DMS53 treated with DMSO at 0.1 percent for 48 hours (cell line): ENCODE measurements at regions not wholly inside any gene's neighbourhood (a gene's known extent, or its start where the extent isn't known, plus 50 kb on each side); places are given as distances from the start of the nearest gene placed in this dataset.

Source experiments
- DNase-seq: peaks from one replicate; lab custom pipeline; 2025; ENCODE audit not compliant: unreplicated experiment; lab: John Stamatoyannopoulos, UW

DNA sequence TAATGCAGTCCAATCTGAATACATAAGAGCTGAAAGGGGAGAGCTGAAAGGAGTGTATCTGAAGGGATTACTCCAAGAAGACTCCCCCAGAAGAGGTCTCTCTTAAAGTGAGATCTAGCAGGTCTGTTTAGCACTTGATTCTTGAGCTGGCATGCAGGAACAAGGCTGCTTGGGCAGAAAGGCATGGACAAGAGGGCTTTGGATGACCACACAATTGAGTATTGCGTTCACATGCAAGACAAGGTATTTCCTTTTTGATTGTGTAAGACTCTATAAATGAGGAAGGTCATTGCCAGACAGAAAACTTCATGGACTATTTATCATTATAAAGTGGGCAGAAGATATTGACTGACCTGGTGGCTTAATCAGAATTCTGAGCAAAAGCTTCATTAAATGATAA lies 145.5 kb upstream of the AFF2 start:
- no peak for DNase-seq

- DNase-seq, result no peak
These were observed 138.8 kb upstream of the AFF2 start for GRCh38 chrX:148361641-148362040.

DNA sequence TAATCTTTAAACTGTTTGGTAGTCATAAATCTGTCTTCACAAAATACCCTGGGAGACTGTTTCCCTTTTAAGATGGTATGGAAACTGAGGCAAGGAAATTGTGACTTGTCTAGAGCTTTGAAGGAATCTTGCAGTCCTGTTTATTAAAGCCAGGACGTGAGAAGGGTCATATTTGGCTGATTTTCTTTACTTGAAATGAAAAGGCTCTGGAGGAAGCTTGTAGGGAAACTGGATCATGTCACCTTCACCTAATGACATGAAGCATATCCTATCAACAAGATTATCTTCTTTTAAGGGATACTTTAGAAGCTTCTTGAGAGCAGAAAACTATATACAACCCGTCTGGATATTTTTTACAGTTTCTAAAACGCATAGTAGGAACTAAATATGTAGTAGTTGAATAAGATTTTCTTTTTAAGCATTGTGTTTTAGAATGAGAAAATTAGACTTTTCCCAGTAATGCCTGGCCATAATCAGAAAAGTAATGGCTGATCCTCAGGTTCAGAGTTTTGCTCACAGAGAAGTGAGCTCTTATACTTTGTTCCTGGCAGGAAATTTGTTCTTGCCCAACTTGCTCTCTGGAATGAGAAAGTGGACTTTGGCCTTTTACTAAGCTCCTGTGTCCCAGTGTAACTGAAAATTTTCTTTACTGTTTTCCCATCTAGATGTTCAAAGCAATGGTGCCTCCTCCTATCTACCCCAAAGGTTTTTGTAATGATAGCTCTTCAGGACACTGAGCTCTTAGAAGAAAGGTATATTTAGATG lies 136.8 kb upstream of the AFF2 start:
- DNase-seq, result no peak

DNA sequence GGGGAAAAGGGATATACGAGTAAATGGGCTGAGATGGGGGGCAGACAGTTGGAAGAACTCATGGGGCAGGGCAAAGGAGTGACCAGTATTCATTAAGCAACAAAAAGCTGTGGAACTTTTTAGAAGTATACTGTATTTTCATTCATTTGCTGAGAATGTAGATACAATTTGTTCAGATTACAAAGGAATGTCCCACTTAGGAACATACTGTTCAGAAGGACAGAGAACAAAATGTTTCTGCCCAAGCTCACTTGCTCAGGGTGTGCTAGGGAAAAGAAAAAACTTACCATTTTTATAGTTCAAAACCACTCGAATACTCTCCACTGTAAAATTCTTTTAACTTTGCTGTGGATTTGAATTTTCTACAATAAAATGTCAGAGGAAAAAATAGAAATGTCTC lies 135.2 kb upstream of the AFF2 start:
- no peak for DNase-seq

- no peak for DNase-seq
These were observed 129.1 kb upstream of the AFF2 start for GRCh38 chrX:148371291-148371690.

DNA sequence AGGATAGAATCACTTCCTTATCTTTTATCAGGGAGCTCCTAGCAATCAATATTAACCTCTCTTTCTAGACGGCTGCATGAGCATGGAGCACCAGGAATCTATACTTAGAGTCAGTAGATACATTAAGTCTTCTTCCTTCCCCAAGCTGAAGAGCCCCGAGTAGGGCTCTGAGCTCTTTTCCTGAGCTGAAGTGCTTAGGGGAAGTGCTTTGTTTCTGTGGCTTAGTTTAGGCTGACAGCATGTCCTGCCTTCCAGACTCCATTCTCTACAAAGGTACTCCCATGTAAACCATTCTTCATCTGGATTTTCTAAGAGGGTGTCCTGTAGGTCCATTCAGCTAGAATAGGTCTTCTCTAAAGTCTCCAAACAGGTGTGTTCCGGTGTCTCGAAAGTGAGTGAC lies 127.5 kb upstream of the AFF2 start:
- no peak for DNase-seq

- DNase-seq, result no peak
These were observed 124.1 kb upstream of the AFF2 start for GRCh38 chrX:148376342-148376741.

DNA sequence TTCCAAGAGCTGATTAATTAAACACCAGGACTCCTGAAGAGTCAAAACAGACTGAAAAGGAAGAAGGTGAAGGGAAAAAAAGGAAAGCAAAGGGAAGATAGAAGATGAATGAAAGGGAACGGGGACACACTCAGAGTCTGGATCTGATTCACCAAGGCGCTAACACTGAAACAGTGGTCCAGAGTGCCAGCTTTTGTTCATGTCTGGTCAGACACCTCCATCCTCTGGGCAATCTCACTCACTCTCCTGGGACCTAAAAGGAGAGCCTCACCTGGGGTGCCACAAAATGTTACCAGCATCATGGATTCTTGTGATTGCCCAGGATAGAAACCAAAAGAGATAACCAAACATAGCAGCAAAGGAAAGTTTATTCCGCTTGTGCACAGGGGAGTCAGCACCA lies 120.3 kb upstream of the AFF2 start:
- DNase-seq, result no peak

DNA sequence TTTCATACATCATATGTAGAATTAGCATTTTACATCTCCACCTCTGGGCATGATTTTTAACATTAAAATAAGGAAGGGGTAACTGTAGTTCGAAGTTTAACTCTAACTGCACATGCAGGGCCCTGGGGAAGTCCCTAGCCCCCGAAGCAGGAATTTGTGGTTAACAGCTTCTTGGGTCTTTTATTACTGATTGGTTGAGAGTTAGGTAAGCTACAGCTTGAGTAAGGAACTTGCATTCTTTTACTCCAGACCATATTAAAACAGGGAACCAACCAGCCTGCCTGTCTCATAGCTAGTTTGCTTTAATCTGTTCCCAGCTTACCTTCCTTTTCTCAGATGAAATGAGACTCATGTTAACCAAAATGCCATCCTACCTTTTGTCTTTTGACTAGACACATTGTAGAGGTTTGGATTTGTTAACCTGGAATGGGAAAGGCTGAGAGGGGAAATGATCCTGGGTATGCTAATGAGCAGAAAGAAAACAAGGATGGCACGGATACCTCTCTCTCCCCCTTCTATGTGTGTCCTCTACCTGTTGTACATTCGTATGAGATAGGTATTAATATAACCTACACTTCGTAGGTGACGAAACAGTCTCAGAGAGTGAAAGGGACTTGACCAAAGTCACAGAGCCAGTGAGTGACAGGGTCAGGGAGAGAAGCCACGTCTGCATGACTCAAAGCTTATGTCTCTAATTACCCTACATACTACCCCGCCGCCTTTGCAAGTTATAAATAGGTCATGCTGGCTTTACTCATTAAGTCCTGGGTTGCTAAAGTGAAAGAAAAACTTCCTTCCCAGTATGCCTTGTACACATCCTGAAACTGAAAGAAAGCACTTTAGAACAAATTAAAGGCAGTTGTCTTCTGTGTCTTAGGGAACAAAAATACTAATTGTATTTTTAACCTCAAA lies 119.5 kb upstream of the AFF2 start:
- DNase-seq, result no peak

DNA sequence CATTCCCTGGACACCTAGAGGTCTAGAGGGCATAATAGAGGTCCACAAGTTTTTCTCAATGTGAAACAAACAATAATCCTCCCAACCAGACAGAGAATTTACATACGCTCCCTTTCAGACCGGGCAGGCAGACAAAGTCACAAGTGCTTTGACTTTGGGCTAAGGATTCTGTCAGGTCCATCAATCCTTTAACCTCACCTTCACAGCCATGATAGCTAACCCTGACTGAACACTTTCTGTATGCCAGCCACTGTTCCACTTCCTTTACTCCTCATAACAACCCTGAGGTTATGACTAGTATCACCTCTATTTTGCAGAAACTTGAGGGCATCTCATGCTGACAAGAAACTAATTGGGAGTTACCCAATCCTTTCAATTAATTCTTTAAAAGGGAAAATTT lies 118.8 kb upstream of the AFF2 start:
- no peak for DNase-seq

- DNase-seq, result peak; percentile 0
These were observed 117.4 kb upstream of the AFF2 start for GRCh38 chrX:148382983-148383382.

- DNase-seq, result no peak
These were observed 114.9 kb upstream of the AFF2 start for GRCh38 chrX:148385471-148385870.

DNA sequence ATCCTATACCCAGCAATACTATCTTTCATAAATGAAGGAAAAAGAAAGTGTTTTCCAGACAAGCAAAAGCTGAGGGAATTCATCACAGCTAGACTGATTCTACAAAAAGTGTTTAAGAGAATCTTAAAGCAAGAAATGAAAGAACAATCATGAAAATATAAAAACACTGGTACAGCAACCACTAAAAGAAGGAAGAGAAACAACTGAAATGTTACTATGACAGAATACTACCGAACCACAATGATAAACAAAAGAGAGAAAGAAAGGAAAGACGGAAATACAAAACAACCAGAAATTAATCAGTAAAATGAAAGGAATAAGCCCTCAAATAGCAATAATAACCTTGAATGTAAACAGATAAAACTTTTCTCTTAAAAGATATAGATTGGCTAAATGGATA lies 110.8 kb upstream of the AFF2 start:
- no peak for DNase-seq

DNA sequence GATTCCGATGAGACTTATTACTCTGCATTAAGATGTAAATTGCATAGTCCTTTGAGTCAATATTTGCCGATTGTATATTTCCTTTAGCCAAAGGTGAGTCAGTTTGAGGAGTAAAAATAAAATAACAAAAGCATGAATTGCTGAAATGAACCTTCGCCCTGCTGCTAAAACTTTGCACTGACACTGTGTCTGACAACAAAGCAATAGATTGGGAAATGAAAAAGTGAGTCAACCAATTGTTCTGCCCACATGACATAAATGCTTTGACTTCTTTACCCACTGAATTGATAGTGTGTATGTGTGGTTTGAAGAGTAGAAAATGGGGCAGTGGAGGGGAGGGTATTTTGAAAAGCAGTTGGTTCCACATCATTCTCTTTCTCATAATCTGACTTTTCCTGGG lies 88.4 kb upstream of the AFF2 start:
- no peak for DNase-seq

- DNase-seq, result no peak
These were observed 84.3 kb upstream of the AFF2 start for GRCh38 chrX:148416142-148416541.

GRCh38 chrX:148416931-148417330 lies 83.5 kb upstream of the AFF2 start:
- no peak for DNase-seq

DNA sequence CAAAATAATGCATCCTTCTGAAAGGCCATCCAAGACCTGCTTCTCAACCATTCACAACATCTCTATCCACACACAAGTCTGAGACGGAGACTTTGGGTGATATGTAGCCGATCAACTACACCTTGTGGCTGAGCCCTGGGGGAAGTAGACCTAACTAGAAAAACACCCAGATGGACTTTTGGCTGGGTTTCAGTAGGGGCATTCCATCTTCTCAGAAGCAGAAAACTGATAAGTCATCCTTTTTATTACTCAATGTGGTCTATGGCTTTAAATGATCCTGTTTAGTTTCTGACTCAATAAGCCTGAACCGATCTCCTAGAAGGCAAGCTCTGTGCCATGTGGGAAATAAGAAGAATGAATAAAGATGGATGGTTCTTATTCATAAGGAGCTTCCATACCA lies 82.5 kb upstream of the AFF2 start:
- no peak for DNase-seq

- no peak for DNase-seq
These were observed 77.9 kb upstream of the AFF2 start for GRCh38 chrX:148422526-148422925.

- no peak for DNase-seq
These were observed 75.8 kb upstream of the AFF2 start for GRCh38 chrX:148424570-148424969.

- no peak for DNase-seq
These were observed 74.0 kb upstream of the AFF2 start for GRCh38 chrX:148426467-148426866.

- no peak for DNase-seq
These were observed 59.0 kb upstream of the AFF2 start for GRCh38 chrX:148441387-148441786.

GRCh38 chrX:148443216-148443615 lies 57.2 kb upstream of the AFF2 start:
- no peak for DNase-seq
